DND-41 (cell line): ENCODE measurements at regions not wholly inside any gene's neighbourhood (a gene's known extent, or its start where the extent isn't known, plus 50 kb on each side); places are given as distances from the start of the nearest gene placed in this dataset.

Experiments used
- ATAC-seq: fragments of 200-7000 bp; cut with Tn5 transposase; 3 replicates; pipeline ENCODE4 v1.9.1; 2021; ENCODE audit warnings: low read depth; ENCODE audit not compliant: insufficient read depth
- DNase-seq: peaks from one replicate; pipeline ENCODE4 v3.0.0-alpha.2; 2020
- H2AFZ ChIP-seq: 2 replicates; pipeline ENCODE4 v1.6.0; 2012; ENCODE audit warnings: low read depth, low read length
- H3K27ac ChIP-seq: 2 replicates; pipeline ENCODE4 v1.5.1; 2012; ENCODE audit warnings: low read length, inconsistent platforms
- H3K27me3 ChIP-seq: fragments of 200-600 bp; sonication (generic); 2 replicates; pipeline ENCODE4 v1.6.0; 2012; ENCODE audit warnings: low read length, mild to moderate bottlenecking, inconsistent platforms; ENCODE audit not compliant: insufficient read depth, poor library complexity
- H3K36me3 ChIP-seq: 2 replicates; pipeline ENCODE4 v1.5.1; 2012; ENCODE audit warnings: low read length, inconsistent platforms; ENCODE audit not compliant: insufficient read depth
- H3K4me1 ChIP-seq: 2 replicates; pipeline ENCODE4 v1.5.1; 2012; ENCODE audit warnings: mild to moderate bottlenecking, low read length; ENCODE audit not compliant: insufficient read depth
- H3K4me2 ChIP-seq: 2 replicates; pipeline ENCODE4 v1.6.0; 2012; ENCODE audit warnings: mild to moderate bottlenecking, moderate library complexity, low read length, inconsistent platforms; ENCODE audit not compliant: insufficient read depth
- H3K4me3 ChIP-seq, 2 experiments: fragments of 200-600 bp in 1 of 2; shearing (Covaris generic) in 1 of 2; 2 replicates each; pipeline ENCODE4 v1.5.1; 2012 to 2016; ENCODE audit warnings: inconsistent platforms in 2 of 2, low read length in 2 of 2, mild to moderate bottlenecking in 2 of 2, low read depth in 1 of 2, moderate library complexity in 1 of 2
- H3K79me2 ChIP-seq: 2 replicates; pipeline ENCODE4 v1.6.0; 2012; ENCODE audit warnings: low read length, inconsistent platforms; ENCODE audit not compliant: insufficient read depth
- H3K9ac ChIP-seq: 2 replicates; pipeline ENCODE4 v1.6.0; 2012; ENCODE audit warnings: low read depth, mild to moderate bottlenecking, inconsistent platforms, low read length, moderate library complexity
- H3K9me3 ChIP-seq: 2 replicates; pipeline ENCODE4 v1.5.1; 2012; ENCODE audit warnings: low read length, moderate library complexity, mild to moderate bottlenecking, inconsistent platforms; ENCODE audit not compliant: insufficient read depth, severe bottlenecking
- H4K20me1 ChIP-seq: 2 replicates; pipeline ENCODE4 v1.6.0; 2012; ENCODE audit warnings: low read length; ENCODE audit not compliant: insufficient read depth
- CTCF ChIP-seq: IDR thresholded peaks from 2 replicates; pipeline ENCODE4 v1.5.1; 2012; ENCODE audit warnings: borderline replicate concordance, low read length, moderate library complexity, mild to moderate bottlenecking; ENCODE audit not compliant: poor library complexity, severe bottlenecking; ENCODE audit errors: extremely low read depth
- EZH2 ChIP-seq: IDR thresholded peaks from 3 replicates; pipeline ENCODE4 v1.6.1; 2012; ENCODE audit warnings: borderline replicate concordance, low read depth, mild to moderate bottlenecking, moderate library complexity, low read length, inconsistent platforms; ENCODE audit not compliant: severe bottlenecking

- Histone ChIP-seq H3K9me3 (no peaks in the 10 kb centered on the region), H2AFZ (no peak overlapping the region), H3K4me1 (no peaks in the 10 kb centered on the region), H3K4me2 (no peak overlapping the region), H3K27me3 (no peaks in the 10 kb centered on the region), H3K36me3 (no peaks in the 10 kb centered on the region), H3K79me2 (no peaks in the 10 kb centered on the region), H3K27ac (no peak overlapping the region), H3K9ac (no peak overlapping the region), H3K4me3 (no peak overlapping the region), H4K20me1 (no peaks in the 10 kb centered on the region)
- no peak for DNase-seq
- no peak for ATAC-seq
- TF ChIP-seq EZH2 (no peak), CTCF (no peak)
Measured at GRCh38 chr6:98648211-98648914, 186.0 kb upstream of the POU3F2 start.

- Histone ChIP-seq H4K20me1 (no peaks in the 10 kb centered on the region), H3K79me2 (no peaks in the 10 kb centered on the region), H3K27me3 (no peaks in the 10 kb centered on the region), H3K36me3 (no peaks in the 10 kb centered on the region), H3K4me2 (no peak overlapping the region), H3K4me3 (no peak overlapping the region), H3K27ac (no peak overlapping the region), H2AFZ (no peak overlapping the region), H3K9me3 (no peaks in the 10 kb centered on the region), H3K9ac (no peak overlapping the region), H3K4me1 (no peaks in the 10 kb centered on the region)
- ATAC-seq (no peak), DNase-seq (no peak)
- TF ChIP-seq CTCF = no peak
- no peak for TF ChIP-seq EZH2
Measured at GRCh38 chr6:98650941-98651340, 183.4 kb upstream of the POU3F2 start.

- no peak for TF ChIP-seq CTCF
- TF ChIP-seq EZH2 = no peak
- Histone ChIP-seq H3K27ac (no peak overlapping the region), H3K9ac (no peak overlapping the region), H3K36me3 (no peaks in the 10 kb centered on the region), H4K20me1 (no peaks in the 10 kb centered on the region), H2AFZ (no peak overlapping the region), H3K4me1 (no peaks in the 10 kb centered on the region), H3K79me2 (no peaks in the 10 kb centered on the region), H3K9me3 (no peaks in the 10 kb centered on the region), H3K4me2 (no peak overlapping the region), H3K4me3 (no peak overlapping the region), H3K27me3 (no peaks in the 10 kb centered on the region)
- DNase-seq (no peak), ATAC-seq (no peak)
Measured at GRCh38 chr6:98653179-98653578, 181.2 kb upstream of the POU3F2 start.
